A549 (cell line): ENCODE measurements at regions not wholly inside any gene's neighbourhood (a gene's known extent, or its start where the extent isn't known, plus 50 kb on each side); places are given as distances from the start of the nearest gene placed in this dataset.

ENCODE experiments used
- ATAC-seq, 2 experiments: fragments of 200-7000 bp in 1 of 2; fragments of >200 bp in 1 of 2; cut with Nextera tagmentation in 1 of 2; cut with Tn5 transposase in 1 of 2; 3 replicates each; pipeline versions ENCODE4 v1.8.0 to v1.9.1; 2018 to 2020; ENCODE audit warnings: mild to moderate bottlenecking in 1 of 2, moderate library complexity in 1 of 2
- CTCF ChIA-PET: fragments of 300-600 bp; sonication (Branson Sonifier 250); formaldehyde crosslinking; extraction: SDS; loops from one replicate; lab custom pipeline; 2021; ENCODE audit warnings: antibody characterized with exemption, inconsistent platforms; lab: Yijun Ruan, JAX
- POLR2A ChIA-PET: fragments of 350-600 bp; formaldehyde crosslinking; extraction: SDS; loops from one replicate; lab custom pipeline; 2021; ENCODE audit warnings: antibody characterized with exemption, inconsistent platforms; lab: Yijun Ruan, JAX
- DNase-seq, 2 experiments: peaks; one replicate each; pipeline versions ENCODE4 v3.0.0 to v3.0.0-alpha.2; 2011 to 2016; ENCODE audit warnings: low read depth in 1 of 2, low spot score in 1 of 2
- FAIRE-seq: peaks from 2 replicates; lab custom pipeline; 2011; peaks lifted over from hg19 to GRCh38; lab: Jason Lieb, UNC
- H3K27ac ChIP-seq, 2 experiments: fragments of >200 bp; sonication (Bioruptor Twin); formaldehyde crosslinking; 3 replicates each; pipeline ENCODE4 v1.5.1; 2016 to 2017
- H3K4me1 ChIP-seq: fragments of >200 bp; sonication (Bioruptor Twin); formaldehyde crosslinking; 3 replicates; pipeline ENCODE4 v1.6.1; 2016
- H3K4me2 ChIP-seq: fragments of >200 bp; sonication (Bioruptor Twin); formaldehyde crosslinking; 3 replicates; pipeline ENCODE4 v1.6.1; 2016
- H3K4me3 ChIP-seq: fragments of >200 bp; sonication (Bioruptor Twin); formaldehyde crosslinking; 3 replicates; pipeline ENCODE4 v1.5.1; 2016
- H3K9me3 ChIP-seq: fragments of >200 bp; sonication (Bioruptor Twin); formaldehyde crosslinking; 3 replicates; pipeline ENCODE4 v1.6.1; 2016
- BCL3 ChIP-seq: fragments of >200 bp; sonication (Bioruptor Twin); formaldehyde crosslinking; IDR thresholded peaks from 3 replicates; pipeline ENCODE4 v1.6.1; 2016
- CBX2 ChIP-seq: fragments of 200-600 bp; sonication (generic); IDR thresholded peaks from 2 replicates; pipeline ENCODE4 v1.6.1; 2016; ENCODE audit warnings: low read depth, mild to moderate bottlenecking, borderline replicate concordance
- CTCF ChIP-seq: fragments of >200 bp; sonication (Bioruptor Twin); formaldehyde crosslinking; IDR thresholded peaks from 3 replicates; pipeline ENCODE4 v1.5.1; 2016
- EHMT2 ChIP-seq: fragments of 200-600 bp; sonication (generic); IDR thresholded peaks from 2 replicates; pipeline ENCODE4 v1.6.1; 2016; ENCODE audit warnings: antibody characterized with exemption, low read depth, mild to moderate bottlenecking, moderate library complexity
- GATA3 ChIP-seq: IDR thresholded peaks from 2 replicates; pipeline ENCODE4 v1.6.1; 2012; ENCODE audit warnings: borderline replicate concordance
- HDAC2 ChIP-seq: fragments of 200-600 bp; sonication (generic); IDR thresholded peaks from 2 replicates; pipeline ENCODE4 v1.6.1; 2016
- HOXB5 ChIP-seq: fragments of 250-450 bp; sonication (Bioruptor Pico); IDR thresholded peaks from 2 replicates; pipeline ENCODE4 v1.5.0; 2020; ENCODE audit warnings: mild to moderate bottlenecking, moderate library complexity
- JUNB ChIP-seq: fragments of >200 bp; sonication (Bioruptor Twin); formaldehyde crosslinking; IDR thresholded peaks from 2 replicates; pipeline ENCODE4 v1.6.1; 2016
- MAFK ChIP-seq: fragments of 450-650 bp; IDR thresholded peaks from 2 replicates; pipeline ENCODE4 v1.6.1; 2014; ENCODE audit not compliant: partially characterized antibody
- NPAS2 ChIP-seq: fragments of 250-450 bp; sonication (Bioruptor Pico); IDR thresholded peaks from 2 replicates; pipeline ENCODE4 v1.8.0; 2022; ENCODE audit warnings: mild to moderate bottlenecking, moderate library complexity, borderline replicate concordance
- NR3C1 ChIP-seq: fragments of >200 bp; sonication (Bioruptor Twin); formaldehyde crosslinking; IDR thresholded peaks from 3 replicates; pipeline ENCODE4 v1.6.1; 2017
- POLR2A ChIP-seq: IDR thresholded peaks from 2 replicates; pipeline ENCODE4 v1.6.1; 2012; ENCODE audit warnings: mild to moderate bottlenecking, low read length
- POLR2AphosphoS2 ChIP-seq: conservative IDR thresholded peaks from 2 replicates; pipeline ENCODE4 v1.6.1; 2012; ENCODE audit warnings: low read length, improper control_type of control experiment, inconsistent platforms
- RCOR1 ChIP-seq: fragments of 150-350 bp; IDR thresholded peaks from 2 replicates; pipeline ENCODE4 v1.6.1; 2014; ENCODE audit warnings: antibody characterized with exemption, low read length, low read depth
- RNF2 ChIP-seq: fragments of 200-600 bp; sonication (generic); IDR thresholded peaks from 2 replicates; pipeline ENCODE4 v1.6.1; 2016; ENCODE audit warnings: low read depth, mild to moderate bottlenecking, antibody characterized with exemption, moderate library complexity, borderline replicate concordance
- SMC3 ChIP-seq: fragments of >200 bp; sonication (Bioruptor Twin); formaldehyde crosslinking; IDR thresholded peaks from 3 replicates; pipeline ENCODE4 v1.6.1; 2018; ENCODE audit warnings: inconsistent platforms
- TFCP2L1 ChIP-seq: fragments of 250-450 bp; sonication (Bioruptor Pico); IDR thresholded peaks from 2 replicates; pipeline ENCODE4 v1.5.0; 2021; ENCODE audit warnings: mild to moderate bottlenecking
- ZC3H11A ChIP-seq: fragments of 450-650 bp; IDR thresholded peaks from 2 replicates; pipeline ENCODE4 v1.6.1; 2014; ENCODE audit warnings: antibody characterized with exemption, mild to moderate bottlenecking
- WGBS: methylation state at CpG from one replicate; pipeline ENCODE4 v1.1.6; 2017; ENCODE audit errors: missing lambda C conversion rate; 5-methylcytosine and 5-hydroxymethylcytosine counted together

GRCh38 chr4:112860830-112861690 is 188.4 kb upstream of the ANK2 start:
- TF ChIP-seq HOXB5 (CRISPR knock-in tag) (no peak), NPAS2 (CRISPR knock-in tag) (no peak), MAFK (no peak), GATA3 (no peak), EHMT2 (no peak), POLR2A (no peak), CTCF (no peak), RNF2 (no peak), RCOR1 (no peak), ZC3H11A (no peak), POLR2AphosphoS2 (no peak), SMC3 (no peak), BCL3 (no peak)
- ChIA-PET CTCF (interaction anchor here (1.2 kb wide), 1 partner anchor 78 kb away, joined by 3 read pairs; no protein-coding TSS in a partner anchor), POLR2A (no interaction called here)
- Histone ChIP-seq H3K4me1 (no peaks in the 10 kb centered on the region), H3K9me3 (no peaks in the 10 kb centered on the region), H3K4me2 (no peak overlapping the region), H3K27ac (no peak overlapping the region), H3K4me3 (no peak overlapping the region)
- FAIRE-seq (no peak), ATAC-seq (no peak), DNase-seq (no peak)
- 73% methylated on average over 5 of the region's 5 CpGs for WGBS

- Histone ChIP-seq H3K4me2 (no peak overlapping the region), H3K4me3 (no peak overlapping the region), H3K9me3 (no peaks in the 10 kb centered on the region), H3K27ac (no peak overlapping the region), H3K4me1 (no peaks in the 10 kb centered on the region)
- 37% methylated on average over 3 of the region's 3 CpGs for WGBS
- DNase-seq (no peak), FAIRE-seq (no peak), ATAC-seq (no peak)
- ChIA-PET CTCF (no interaction called here), POLR2A (no interaction called here)
- TF ChIP-seq NR3C1 = no peak
- no peak for TF ChIP-seq NPAS2 (CRISPR knock-in tag)
- TF ChIP-seq HDAC2 = no peak
- peak; percentile 54 for TF ChIP-seq MAFK
- no peak for TF ChIP-seq TFCP2L1 (CRISPR knock-in tag)
- no peak for TF ChIP-seq CBX2
Measured at GRCh38 chr4:112861691-112862674, 187.5 kb upstream of the ANK2 start.

- POLR2A ChIA-PET = no interaction called here
- TF ChIP-seq JUNB = no peak
- TF ChIP-seq, all 56 proteins: peak for 0
Measured at GRCh38 chr4:112865443-112865842, 184.0 kb upstream of the ANK2 start.

More at GRCh38 chr4:112865443-112865842, 184.0 kb upstream of the ANK2 start:
- Histone ChIP-seq H3K27ac (no peak overlapping the region), H3K4me1 (no peaks in the 10 kb centered on the region), H3K4me3 (no peak overlapping the region), H3K9me3 (no peaks in the 10 kb centered on the region), H3K4me2 (no peak overlapping the region)
- no peak for DNase-seq
- CTCF ChIA-PET = no interaction called here
- FAIRE-seq = no peak
- ATAC-seq = no peak
